ENCODE measurements at regions not wholly inside any gene's neighbourhood (a gene's known extent, or its start where the extent isn't known, plus 50 kb on each side); places are given as distances from the start of the nearest gene placed in this dataset.

- ATAC-seq (no peak), DNase-seq (no peak)
- no peak overlapping the region for H3K27ac ChIP-seq
- H3K27me3 ChIP-seq, result no peaks in the 10 kb centered on the region
- no peaks in the 10 kb centered on the region for H3K4me1 ChIP-seq
- H3K9me3 ChIP-seq, result peaks cover 0 to 8% (median 0%) of the 10 kb centered on the region in 12 donors
- H3K4me3 ChIP-seq, result no peak overlapping the region
- no peaks in the 10 kb centered on the region for H3K36me3 ChIP-seq
- intact Hi-C loops (cut with DNase I), result no loop called here
- no peak for TF ChIP-seq CTCF (IDR thresholded peaks at IDR 0.05)
- TF ChIP-seq POLR2A (IDR thresholded peaks at IDR 0.05), result no peak
- WGBS, 4 donors, result 82 to 92% (median 88%) methylated on average over 6 of the region's 6 CpGs
Observed at GRCh38 chr10:123303581-123304337, 149.6 kb downstream of the BUB3 start.

GRCh38 chr10:123305671-123306070 is 151.5 kb downstream of the BUB3 start:
- no peak for ATAC-seq
- Histone ChIP-seq H3K4me1 (no peaks in the 10 kb centered on the region), H3K27me3 (no peaks in the 10 kb centered on the region), H3K36me3 (no peaks in the 10 kb centered on the region), H3K9me3 (peaks cover 0 to 8% (median 0%) of the 10 kb centered on the region in 12 donors), H3K27ac (no peak overlapping the region), H3K4me3 (no peak overlapping the region)
- TF ChIP-seq CTCF (IDR thresholded peaks at IDR 0.05) (no peak), POLR2A (IDR thresholded peaks at IDR 0.05) (no peak)
- DNase-seq, result no peak
- intact Hi-C loops (cut with DNase I), result no loop called here

- H3K4me1 ChIP-seq, result no peaks in the 10 kb centered on the region
- TF ChIP-seq CTCF (IDR thresholded peaks at IDR 0.05), result no peak
- no peak for TF ChIP-seq POLR2A (IDR thresholded peaks at IDR 0.05)
- H3K27ac ChIP-seq, result no peak overlapping the region
- ATAC-seq (no peak), DNase-seq (no peak)
- H3K4me3 ChIP-seq, result no peak overlapping the region
- WGBS, 4 donors, result 80 to 88% (median 81%) methylated on average over 3 to 7 of the region's 7 CpGs
- H3K36me3 ChIP-seq, result no peaks in the 10 kb centered on the region
- peaks cover 0 to 8% (median 0%) of the 10 kb centered on the region in 12 donors for H3K9me3 ChIP-seq
- no peaks in the 10 kb centered on the region for H3K27me3 ChIP-seq
- intact Hi-C loops (cut with DNase I), result no loop called here
Observed at GRCh38 chr10:123306290-123306689, 152.1 kb downstream of the BUB3 start.

- DNase-seq (no peak), ATAC-seq (peak in 1 of 4 donors; percentile 55)
- H3K36me3 ChIP-seq, result no peaks in the 10 kb centered on the region
- no peaks in the 10 kb centered on the region for H3K9me3 ChIP-seq
- 63 to 76% (median 71%) methylated on average over 6 of the region's 6 CpGs for WGBS, 4 donors
- no peaks in the 10 kb centered on the region for H3K4me1 ChIP-seq
- TF ChIP-seq CTCF (IDR thresholded peaks at IDR 0.05) (no peak), POLR2A (IDR thresholded peaks at IDR 0.05) (no peak)
- no peaks in the 10 kb centered on the region for H3K27me3 ChIP-seq
- H3K27ac ChIP-seq, result peak overlapping the region in 1 of 12 donors; percentile 11
- intact Hi-C loops (cut with DNase I), result no loop called here
- no peak overlapping the region for H3K4me3 ChIP-seq
Observed at GRCh38 chr10:123309731-123310130, 155.5 kb downstream of the BUB3 start.
